Adrenal gland (tissue), 9 donors: ENCODE measurements at regions not wholly inside any gene's neighbourhood (a gene's known extent, or its start where the extent isn't known, plus 50 kb on each side); places are given as distances from the start of the nearest gene placed in this dataset.

ENCODE experiments used
- DNase-seq, 7 donors: peaks; one replicate each; pipeline ENCODE4 v3.0.0-alpha.2; 2019 to 2020
- H3K27ac ChIP-seq, 5 donors: fragments of 200-600 bp; sonication (generic) in 4 of 5; 1 replicate in 3 of 5; 2 replicates in 2 of 5; pipeline versions ENCODE4 v1.5.1 to v1.8.0; 2016 to 2020; ENCODE audit warnings: mild to moderate bottlenecking in 1 of 5
- H3K27me3 ChIP-seq: fragments of 200-600 bp; 2 replicates; pipeline ENCODE4 v1.8.0; 2021
- H3K36me3 ChIP-seq, 2 donors: fragments of 200-600 bp; replicated peaks in 1 of 2; 1 replicate in 1 of 2; 2 replicates in 1 of 2; pipeline versions ENCODE4 v1.5.1 to v1.8.0; 2018 to 2022
- H3K4me1 ChIP-seq, 2 donors: fragments of 200-600 bp; replicated peaks in 1 of 2; 1 replicate in 1 of 2; 2 replicates in 1 of 2; pipeline versions ENCODE4 v1.5.1 to v1.8.0; 2018 to 2021
- H3K4me3 ChIP-seq, 4 donors: fragments of 200-600 bp; sonication (generic) in 3 of 4; one replicate each; pipeline ENCODE4 v1.5.1; 2016 to 2018
- H3K9me3 ChIP-seq, 3 donors: fragments of 200-600 bp; sonication (generic) in 1 of 3; replicated peaks in 1 of 3; 1 replicate in 2 of 3; 2 replicates in 1 of 3; pipeline versions ENCODE4 v1.5.1 to v1.8.0; 2016 to 2021
- CTCF ChIP-seq, 6 experiments: fragments of 450-650 bp in 4 of 6; fragments of 200-600 bp in 2 of 6; sonication (generic) in 1 of 6; IDR thresholded peaks; 1 replicate in 5 of 6; 2 replicates in 1 of 6; pipeline versions ENCODE4 v1.5.1 to v1.8.0; 2016 to 2021; ENCODE audit warnings: antibody characterized with exemption in 6 of 6, mild to moderate bottlenecking in 2 of 6, moderate library complexity in 1 of 6
- POLR2A ChIP-seq, 2 donors: fragments of 450-650 bp; IDR thresholded peaks; one replicate each; pipeline ENCODE4 v1.6.1; 2017; ENCODE audit warnings: antibody characterized with exemption in 2 of 2, mild to moderate bottlenecking in 2 of 2, moderate library complexity in 1 of 2
- WGBS, 4 donors: extraction: QIAGEN DNeasy Blood & Tissue Kit in 2 of 4; methylation state at CpG; one replicate each; pipeline versions ENCODE4 v1.1.5 to v1.1.7; 2013 to 2017; 5-methylcytosine and 5-hydroxymethylcytosine counted together
- intact Hi-C, 2 donors: fragments of 100-400 bp; cut with DNase I; formaldehyde crosslinking; loops; one replicate each; pipeline versions ENCODE4 v1.14.1 to v1.15.0; 2022 to 2023
- donor health status: healthy with polysubstance abuse.
- donor health status: Bipolar disorder and iron deficiency.
- donor health status: DM: yes; HTN: yes; CAD: no.
- donor health status: DM: no; HTN: no; CAD: no.
- donor health status: DM: no; HTN: no; CAD: no.

GRCh38 chr12:115712676-115713075 lies 564.8 kb downstream of the MED13L start:
- TF ChIP-seq POLR2A (IDR thresholded peaks at IDR 0.05) (no peak), CTCF (IDR thresholded peaks at IDR 0.05) (no peak)
- intact Hi-C loops, result no loop called here
- no peaks in the 10 kb centered on the region for H3K27me3 ChIP-seq
- no peaks in the 10 kb centered on the region for H3K36me3 ChIP-seq
- DNase-seq, result no peak
- 53 to 89% (median 71%) methylated on average over 3 of the region's 3 CpGs for WGBS, 4 donors
- no peak overlapping the region for H3K4me3 ChIP-seq
- no peaks in the 10 kb centered on the region for H3K9me3 ChIP-seq
- H3K27ac ChIP-seq, result no peak overlapping the region
- H3K4me1 ChIP-seq, result no peaks in the 10 kb centered on the region

- Histone ChIP-seq H3K36me3 (no peaks in the 10 kb centered on the region), H3K27ac (no peak overlapping the region), H3K4me1 (no peaks in the 10 kb centered on the region), H3K9me3 (no peaks in the 10 kb centered on the region), H3K4me3 (no peak overlapping the region), H3K27me3 (no peaks in the 10 kb centered on the region)
- TF ChIP-seq CTCF (IDR thresholded peaks at IDR 0.05) (no peak), POLR2A (IDR thresholded peaks at IDR 0.05) (no peak)
- WGBS, 4 donors, result 51 to 63% (median 56%) methylated on average over 3 of the region's 3 CpGs
- intact Hi-C loops, result no loop called here
- DNase-seq, result peak in 6 of 7 donors; percentile 22 to 50 (median 28)
These were observed 567.4 kb downstream of the MED13L start for GRCh38 chr12:115710104-115710564.

- Histone ChIP-seq H3K9me3 (no peaks in the 10 kb centered on the region), H3K27ac (peak overlapping the region in 1 of 5 donors; percentile 15), H3K4me3 (no peak overlapping the region), H3K27me3 (no peaks in the 10 kb centered on the region), H3K36me3 (no peaks in the 10 kb centered on the region), H3K4me1 (no peaks in the 10 kb centered on the region)
- 69 to 80% (median 74%) methylated on average over 10 of the region's 10 CpGs for WGBS, 4 donors
- intact Hi-C loops, result no loop called here
- DNase-seq, result peak in 6 of 7 donors; percentile 14 to 66 (median 31)
- TF ChIP-seq CTCF (IDR thresholded peaks at IDR 0.05), result no peak
- TF ChIP-seq POLR2A (IDR thresholded peaks at IDR 0.05), result no peak
These were observed 567.9 kb downstream of the MED13L start for GRCh38 chr12:115709540-115710011.

GRCh38 chr12:115708801-115709200 lies 568.7 kb downstream of the MED13L start:
- Histone ChIP-seq H3K9me3 (no peaks in the 10 kb centered on the region), H3K4me3 (no peak overlapping the region), H3K4me1 (no peaks in the 10 kb centered on the region), H3K27ac (no peak overlapping the region), H3K27me3 (no peaks in the 10 kb centered on the region), H3K36me3 (no peaks in the 10 kb centered on the region)
- DNase-seq, result no peak
- intact Hi-C loops, result no loop called here
- WGBS, 4 donors, result 65 to 79% (median 68%) methylated on average over 2 of the region's 2 CpGs
- TF ChIP-seq POLR2A (IDR thresholded peaks at IDR 0.05), result no peak
- no peak for TF ChIP-seq CTCF (IDR thresholded peaks at IDR 0.05)
